Activated CD8-positive, alpha-beta T cell treated with anti-CD3 and anti-CD28 coated beads, Interleukin-2, amount 10 ng/mL, durations not matched to agents 7 days and 5 days (primary cell): ENCODE measurements at regions not wholly inside any gene's neighbourhood (a gene's known extent, or its start where the extent isn't known, plus 50 kb on each side); places are given as distances from the start of the nearest gene placed in this dataset.
"Not testable (repeated sequence)": the region's sequence is repeated elsewhere in the genome, so short reads cannot be mapped to it uniquely, and the experiment has no call there.

Experiments used
- ATAC-seq: fragments of 150-1000 bp; cut with Tn5 transposase; one replicate; pipeline ENCODE4 v1.10.0; 2021; ENCODE audit warnings: moderate library complexity
- CTCF ChIA-PET: fragments of 350-600 bp; sonication (Branson Sonifier 250); formaldehyde crosslinking; loops from one replicate; lab custom pipeline; 2021; ENCODE audit warnings: antibody characterized with exemption; lab: Charles Lee
- POLR2A ChIA-PET: fragments of 350-600 bp; sonication (Branson Sonifier 250); formaldehyde crosslinking; loops from one replicate; lab custom pipeline; 2021; ENCODE audit warnings: antibody characterized with exemption; lab: Charles Lee
- DNase-seq: peaks from one replicate; pipeline ENCODE4 v3.0.0-alpha.2; 2020
- H3K27ac Mint-ChIP-seq: one replicate; pipeline ENCODE4 v1.8.0; 2021; ENCODE audit warnings: mild to moderate bottlenecking, mixed read lengths
- H3K27me3 Mint-ChIP-seq: one replicate; pipeline ENCODE4 v1.8.0; 2021; ENCODE audit warnings: low read depth, mixed read lengths
- H3K36me3 Mint-ChIP-seq: one replicate; pipeline ENCODE4 v1.8.0; 2021; ENCODE audit warnings: low read depth, mixed read lengths
- H3K4me1 Mint-ChIP-seq: one replicate; pipeline ENCODE4 v1.8.0; 2021; ENCODE audit warnings: low read depth, mixed read lengths
- H3K4me3 Mint-ChIP-seq: one replicate; pipeline ENCODE4 v1.8.0; 2021; ENCODE audit warnings: mild to moderate bottlenecking, mixed read lengths
- H3K9me3 Mint-ChIP-seq: one replicate; pipeline ENCODE4 v1.8.0; 2022; ENCODE audit warnings: mixed read lengths; ENCODE audit not compliant: insufficient read depth

- Mint-ChIP-seq H3K27me3 (peaks cover under 1% of the 10 kb centered on the region), H3K27ac (no peak overlapping the region), H3K4me3 (no peak overlapping the region), H3K36me3 (no peaks in the 10 kb centered on the region), H3K9me3 (no peaks in the 10 kb centered on the region), H3K4me1 (no peaks in the 10 kb centered on the region)
- ATAC-seq: no peak
- POLR2A ChIA-PET: no interaction called here
- DNase-seq: no peak
- CTCF ChIA-PET: no interaction called here
These were observed 50.4 kb upstream of the CACUL1 start for GRCh38 chr10:118805146-118805545.

DNA sequence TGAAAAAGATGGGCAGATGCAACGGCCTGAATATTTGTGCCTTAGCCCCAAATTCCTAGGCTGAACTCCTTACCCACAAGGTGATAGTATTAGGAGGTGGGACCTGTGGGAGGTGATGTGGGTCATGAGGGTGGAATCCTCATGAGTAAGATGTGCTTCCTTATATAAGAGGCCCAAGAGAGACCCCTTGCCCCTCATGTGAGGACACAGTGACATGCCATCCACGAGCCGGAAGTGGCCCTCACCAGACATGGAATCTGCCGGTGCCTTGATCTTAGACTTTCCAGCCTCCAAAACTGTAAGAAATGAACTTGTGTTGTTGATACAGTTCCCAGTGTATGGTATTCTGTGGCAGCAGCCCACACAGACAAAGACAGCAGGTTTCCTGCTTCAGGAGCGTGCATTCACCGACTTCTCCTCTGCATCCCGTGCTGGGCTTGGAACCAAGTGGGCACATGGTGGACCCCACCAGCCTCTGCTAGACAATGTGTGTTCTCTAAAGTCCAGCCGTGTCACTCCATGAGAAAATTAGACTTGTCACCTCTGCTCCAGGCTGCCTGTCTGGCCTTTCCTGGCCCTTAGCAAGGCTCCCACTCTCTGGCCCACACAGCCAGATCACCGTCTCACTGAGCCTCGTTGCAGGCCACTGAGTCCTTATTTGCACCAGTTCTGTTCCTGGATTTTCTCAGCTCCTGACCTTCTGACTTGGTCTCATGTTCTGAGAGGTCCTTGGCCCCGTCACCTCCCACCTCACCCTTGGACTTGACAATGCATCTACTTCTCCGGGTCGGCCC is 52.9 kb upstream of the CACUL1 start:
- POLR2A ChIA-PET: no interaction called here
- Mint-ChIP-seq H3K27ac (no peak overlapping the region), H3K9me3 (no peaks in the 10 kb centered on the region), H3K4me3 (no peak overlapping the region), H3K36me3 (no peaks in the 10 kb centered on the region), H3K4me1 (no peaks in the 10 kb centered on the region), H3K27me3 (no peaks in the 10 kb centered on the region)
- DNase-seq (no peak), ATAC-seq (no peak)
- CTCF ChIA-PET: no interaction called here

- Mint-ChIP-seq H3K4me1 (no peaks in the 10 kb centered on the region), H3K4me3 (no peak overlapping the region), H3K36me3 (no peaks in the 10 kb centered on the region), H3K27me3 (no peaks in the 10 kb centered on the region), H3K9me3 (no peaks in the 10 kb centered on the region), H3K27ac (no peak overlapping the region)
- POLR2A ChIA-PET: no interaction called here
- CTCF ChIA-PET: no interaction called here
- DNase-seq: no peak
- no peak for ATAC-seq
These were observed 54.0 kb upstream of the CACUL1 start for GRCh38 chr10:118808601-118809356.

DNA sequence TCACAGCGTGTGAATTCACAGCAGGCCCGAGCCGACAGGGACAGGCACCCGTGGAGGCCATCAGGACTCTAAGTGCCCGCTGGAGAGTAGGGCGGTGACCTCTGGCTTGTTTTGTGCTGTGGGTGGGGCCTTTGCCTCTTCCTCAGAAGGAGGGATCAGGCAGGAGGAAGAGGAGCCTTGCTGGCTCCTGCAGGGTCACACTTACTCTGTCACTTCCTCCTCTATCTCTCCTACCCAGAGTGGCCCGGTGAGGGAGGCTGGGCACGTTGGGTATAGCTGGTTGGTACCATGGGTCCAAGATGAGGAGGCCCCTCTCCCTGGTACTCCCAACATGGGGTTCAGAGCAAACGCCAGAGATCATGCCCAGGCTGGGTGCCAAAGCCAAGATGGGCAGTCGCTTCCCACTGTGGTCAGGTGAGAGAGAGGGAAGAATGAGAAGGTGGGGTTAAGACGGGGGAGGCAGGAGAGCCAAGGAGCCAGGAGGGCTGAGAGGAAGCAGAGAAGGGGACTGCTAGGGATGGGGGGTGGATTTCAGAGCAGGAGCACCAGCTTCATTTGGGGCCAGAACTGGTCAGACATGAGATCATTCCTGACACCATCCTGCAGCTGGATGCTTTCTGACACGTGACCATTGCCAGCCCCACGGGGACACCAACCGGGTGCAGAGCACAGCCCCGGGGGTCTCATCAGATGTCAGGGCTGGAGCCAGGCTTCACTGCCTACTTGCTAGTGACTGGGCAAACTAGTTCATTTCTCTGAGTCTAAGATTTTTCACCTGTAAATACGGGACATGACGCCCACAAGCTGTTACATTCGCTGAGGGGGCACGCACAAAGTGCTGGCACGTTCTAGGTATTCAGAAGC is 54.8 kb upstream of the CACUL1 start:
- no peaks in the 10 kb centered on the region for H3K27me3 Mint-ChIP-seq
- DNase-seq (no peak), ATAC-seq (no peak)
- no peaks in the 10 kb centered on the region for H3K36me3 Mint-ChIP-seq
- no peaks in the 10 kb centered on the region for H3K4me1 Mint-ChIP-seq
- H3K27ac Mint-ChIP-seq: no peak overlapping the region
- no peak overlapping the region for H3K4me3 Mint-ChIP-seq
- CTCF ChIA-PET: no interaction called here
- H3K9me3 Mint-ChIP-seq: no peaks in the 10 kb centered on the region
- POLR2A ChIA-PET: no interaction called here

GRCh38 chr10:118810796-118811505 is 56.2 kb upstream of the CACUL1 start:
- POLR2A ChIA-PET: no interaction called here
- ATAC-seq (no peak), DNase-seq (no peak)
- Mint-ChIP-seq H3K27ac (no peak overlapping the region), H3K27me3 (no peaks in the 10 kb centered on the region), H3K4me1 (no peaks in the 10 kb centered on the region), H3K36me3 (no peaks in the 10 kb centered on the region), H3K9me3 (no peaks in the 10 kb centered on the region), H3K4me3 (no peak overlapping the region)
- CTCF ChIA-PET: no interaction called here

DNA sequence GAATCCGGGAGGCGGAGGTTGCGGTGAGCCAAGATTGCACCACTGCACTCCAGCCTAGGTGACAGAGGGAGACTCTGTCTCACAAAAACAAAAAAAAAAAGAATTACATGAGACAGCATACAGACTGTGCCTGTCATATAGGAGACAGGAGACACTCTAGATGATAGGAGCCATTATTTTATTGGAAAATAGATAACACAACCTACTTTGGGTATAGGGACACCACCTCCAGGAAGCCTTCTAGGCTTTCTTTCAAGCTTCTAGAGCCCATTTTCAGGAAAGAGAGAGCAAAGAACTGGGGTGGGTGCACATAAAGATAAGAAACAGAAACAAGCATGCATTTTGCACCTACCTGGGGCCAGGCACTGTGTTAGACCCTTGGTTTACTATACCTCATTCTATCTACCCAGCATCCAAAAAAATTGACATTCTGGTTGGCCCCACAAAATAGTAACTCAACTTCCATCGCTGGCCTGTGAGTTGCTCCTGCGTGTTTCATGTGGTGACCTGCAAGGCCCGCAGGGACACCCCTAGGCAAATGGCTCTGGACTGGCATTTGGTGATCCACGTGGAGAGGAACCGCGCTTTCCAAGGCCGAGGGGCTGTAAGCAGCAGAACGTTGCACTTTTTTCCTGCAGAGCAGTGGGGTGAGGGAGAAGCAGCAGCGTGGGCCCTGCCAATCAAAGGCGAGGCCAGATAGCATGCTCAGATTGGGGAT is 57.1 kb upstream of the CACUL1 start:
- Mint-ChIP-seq H3K36me3 (no peaks in the 10 kb centered on the region), H3K4me1 (no peaks in the 10 kb centered on the region), H3K27ac (no peak overlapping the region), H3K9me3 (no peaks in the 10 kb centered on the region), H3K4me3 (no peak overlapping the region), H3K27me3 (no peaks in the 10 kb centered on the region)
- no peak for DNase-seq
- CTCF ChIA-PET: no interaction called here
- POLR2A ChIA-PET: interaction anchor here (0.6 kb wide), 1 partner anchor 407 kb away, joined by 5 read pairs; no protein-coding TSS in a partner anchor
- ATAC-seq: no peak

DNA sequence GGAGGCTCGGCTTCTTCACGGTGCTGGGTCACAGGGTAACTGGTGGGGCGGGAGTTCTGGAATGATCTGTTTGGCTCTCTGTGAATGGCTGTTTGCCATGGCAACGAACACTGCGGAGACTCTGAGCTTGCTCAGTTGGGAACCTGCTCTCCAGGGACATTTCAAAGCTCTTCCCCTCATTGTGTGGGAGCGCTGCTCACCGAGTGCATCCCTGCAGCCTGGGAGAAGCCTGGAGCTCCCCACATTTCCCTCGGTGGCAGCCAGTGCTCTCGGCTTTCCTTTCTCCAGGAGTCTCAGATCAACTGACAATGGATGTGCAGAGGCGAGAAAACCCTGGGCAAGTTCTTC is 57.6 kb upstream of the CACUL1 start:
- DNase-seq (no peak), ATAC-seq (no peak)
- Mint-ChIP-seq H3K27me3 (no peaks in the 10 kb centered on the region), H3K4me1 (no peaks in the 10 kb centered on the region), H3K4me3 (no peak overlapping the region), H3K9me3 (no peaks in the 10 kb centered on the region), H3K36me3 (no peaks in the 10 kb centered on the region), H3K27ac (no peak overlapping the region)
- ChIA-PET CTCF (no interaction called here), POLR2A (no interaction called here)

DNA sequence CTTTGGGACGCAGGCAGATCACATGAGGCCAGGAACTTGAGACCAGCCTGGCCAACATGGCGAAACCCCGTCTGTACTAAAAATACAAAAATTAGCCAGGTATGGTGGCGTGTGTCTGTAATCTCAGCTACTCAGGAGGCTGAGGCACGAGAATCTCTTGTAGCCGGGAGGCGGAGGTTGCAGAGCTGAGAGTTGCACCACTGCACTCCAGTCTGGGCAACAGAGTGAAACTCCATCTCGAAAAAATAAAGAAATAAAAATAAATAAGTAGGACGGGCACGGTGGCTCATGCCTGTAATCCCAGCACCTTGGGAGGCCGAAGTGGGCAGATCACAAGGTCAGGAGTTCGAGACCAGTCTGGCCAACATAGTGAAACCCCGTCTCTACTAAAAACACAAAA is 58.2 kb upstream of the CACUL1 start:
- CTCF ChIA-PET: not testable (repeated sequence)

GRCh38 chr10:118816471-118817168 is 61.9 kb upstream of the CACUL1 start:
- H3K27me3 Mint-ChIP-seq: no peaks in the 10 kb centered on the region
- CTCF ChIA-PET: interaction anchor here (1.2 kb wide), 1 partner anchor 11 kb away, joined by 3 read pairs; no protein-coding TSS in a partner anchor
- no peak overlapping the region for H3K4me3 Mint-ChIP-seq

More for the DNA sequence above, 58.2 kb upstream of the CACUL1 start:
- H3K27me3 Mint-ChIP-seq, DNase-seq, POLR2A ChIA-PET, H3K4me3 Mint-ChIP-seq, ATAC-seq, H3K9me3 Mint-ChIP-seq, H3K4me1 Mint-ChIP-seq, H3K36me3 Mint-ChIP-seq, H3K27ac Mint-ChIP-seq: not testable (repeated sequence)

DNA sequence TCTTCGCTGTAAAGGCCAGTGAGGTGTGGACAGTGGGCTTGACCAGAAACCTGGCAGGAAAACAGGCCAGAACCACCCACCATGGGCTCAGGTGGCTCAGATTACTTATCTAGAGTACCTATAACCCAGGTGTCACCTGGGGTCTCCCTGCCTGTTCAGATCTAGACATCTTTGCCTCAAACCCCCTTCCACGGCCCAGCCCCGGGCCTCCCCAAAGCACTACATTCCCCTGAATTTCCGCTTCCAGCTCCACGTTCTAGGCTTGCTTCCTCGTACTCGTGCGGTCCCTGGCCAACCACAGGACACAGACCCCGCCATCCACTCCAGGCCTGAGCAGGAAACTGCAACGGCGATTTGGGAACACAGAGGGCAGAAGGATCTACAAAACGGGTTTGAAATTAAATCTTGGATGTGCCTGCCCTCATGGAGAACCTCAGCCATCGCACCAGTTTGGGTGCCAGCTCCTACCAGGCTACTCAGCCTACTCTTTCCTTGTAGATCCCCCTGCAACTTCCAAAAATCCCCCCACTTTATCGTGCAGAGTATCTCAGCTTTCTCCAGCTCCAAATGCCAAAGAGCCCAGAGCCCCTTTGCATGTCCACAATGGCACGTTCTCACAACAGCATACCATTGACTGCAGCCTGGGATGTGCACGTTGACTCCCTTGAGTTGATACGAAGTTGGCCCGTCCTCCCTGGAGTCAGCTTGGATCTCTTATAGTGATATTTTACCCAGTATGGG is 62.7 kb upstream of the CACUL1 start:
- ChIA-PET POLR2A (no interaction called here), CTCF (no interaction called here)
- Mint-ChIP-seq H3K27ac (no peak overlapping the region), H3K4me3 (no peak overlapping the region), H3K36me3 (no peaks in the 10 kb centered on the region), H3K4me1 (no peaks in the 10 kb centered on the region), H3K9me3 (no peaks in the 10 kb centered on the region), H3K27me3 (no peaks in the 10 kb centered on the region)
- ATAC-seq: no peak
- no peak for DNase-seq

More at GRCh38 chr10:118816471-118817168, 61.9 kb upstream of the CACUL1 start:
- ATAC-seq: no peak
- Mint-ChIP-seq H3K27ac (no peak overlapping the region), H3K9me3 (no peaks in the 10 kb centered on the region), H3K36me3 (no peaks in the 10 kb centered on the region), H3K4me1 (no peaks in the 10 kb centered on the region)
- POLR2A ChIA-PET: no interaction called here
- DNase-seq: no peak
